CD4-positive, alpha-beta T cell treated with Interleukin-15 for 4 hours (primary cell): ENCODE measurements at regions not wholly inside any gene's neighbourhood (a gene's known extent, or its start where the extent isn't known, plus 50 kb on each side); places are given as distances from the start of the nearest gene placed in this dataset.
A peak's percentile ranks its signal among the peaks of the same experiment; 100 is the strongest.
"Not testable (repeated sequence)": the region's sequence is repeated elsewhere in the genome, so short reads cannot be mapped to it uniquely, and the experiment has no call there.

Experiments
- DNase-seq: peaks from one replicate; pipeline ENCODE4 v3.0.0-alpha.2; 2020; ENCODE audit warnings: low spot score

GRCh38 chr1:121519042-121519755 lies 334.4 kb downstream of the SRGAP2C start:
- DNase-seq = peak; percentile 88

GRCh38 chr1:121519756-121520286 lies 335.0 kb downstream of the SRGAP2C start:
- not testable (repeated sequence) for DNase-seq

- DNase-seq = no peak
These were observed 337.4 kb downstream of the SRGAP2C start for GRCh38 chr1:121522061-121522759.

- not testable (repeated sequence) for DNase-seq
These were observed 338.3 kb downstream of the SRGAP2C start for GRCh38 chr1:121523112-121523511.

GRCh38 chr1:121525355-121525754 lies 340.6 kb downstream of the SRGAP2C start:
- DNase-seq = no peak

- not testable (repeated sequence) for DNase-seq
These were observed 344.2 kb downstream of the SRGAP2C start for GRCh38 chr1:121528958-121529357.

- not testable (repeated sequence) for DNase-seq
These were observed 345.3 kb downstream of the SRGAP2C start for GRCh38 chr1:121530026-121530425.

- not testable (repeated sequence) for DNase-seq
These were observed 347.0 kb downstream of the SRGAP2C start for GRCh38 chr1:121531747-121532146.

- DNase-seq = not testable (repeated sequence)
These were observed 353.4 kb downstream of the SRGAP2C start for GRCh38 chr1:121538148-121538547.

GRCh38 chr1:121538943-121539575 lies 354.3 kb downstream of the SRGAP2C start:
- DNase-seq = no peak

GRCh38 chr1:121543988-121544387 lies 359.2 kb downstream of the SRGAP2C start:
- DNase-seq = not testable (repeated sequence)

GRCh38 chr1:121544500-121544899 lies 359.7 kb downstream of the SRGAP2C start:
- DNase-seq = no peak

- DNase-seq = not testable (repeated sequence)
These were observed 361.1 kb downstream of the SRGAP2C start for GRCh38 chr1:121545899-121546298.

- DNase-seq = no peak
These were observed 362.2 kb downstream of the SRGAP2C start for GRCh38 chr1:121546830-121547591.

- DNase-seq = not testable (repeated sequence)
These were observed 363.0 kb downstream of the SRGAP2C start for GRCh38 chr1:121547726-121548125.

GRCh38 chr1:121550817-121551216 lies 366.0 kb downstream of the SRGAP2C start:
- DNase-seq = not testable (repeated sequence)

- DNase-seq = peak; percentile 52
These were observed 366.7 kb downstream of the SRGAP2C start for GRCh38 chr1:121551491-121551890.

- not testable (repeated sequence) for DNase-seq
These were observed 371.8 kb downstream of the SRGAP2C start for GRCh38 chr1:121556560-121556959.

GRCh38 chr1:121558034-121558433 lies 373.3 kb downstream of the SRGAP2C start:
- DNase-seq = not testable (repeated sequence)

- DNase-seq = no peak
These were observed 373.7 kb downstream of the SRGAP2C start for GRCh38 chr1:121558514-121558913.

GRCh38 chr1:121566346-121566745 lies 381.6 kb downstream of the SRGAP2C start:
- DNase-seq = no peak

GRCh38 chr1:121569428-121569827 lies 384.7 kb downstream of the SRGAP2C start:
- DNase-seq = no peak
